Kidney epithelial cell (primary cell): ENCODE measurements at regions not wholly inside any gene's neighbourhood (a gene's known extent, or its start where the extent isn't known, plus 50 kb on each side); places are given as distances from the start of the nearest gene placed in this dataset.

Experiments
- DNase-seq: peaks from one replicate; pipeline ENCODE4 v3.0.0-alpha.2; 2010; ENCODE audit warnings: low read depth
- H3K27me3 ChIP-seq: 2 replicates; pipeline ENCODE4 v1.6.0; 2011; ENCODE audit warnings: low read length; ENCODE audit not compliant: control insufficient read depth, insufficient read depth
- H3K36me3 ChIP-seq: 2 replicates; pipeline ENCODE4 v1.5.1; 2011; ENCODE audit warnings: low read length; ENCODE audit not compliant: control insufficient read depth, insufficient read depth
- H3K4me3 ChIP-seq: 2 replicates; pipeline ENCODE4 v1.5.1; 2011; ENCODE audit warnings: low read depth, mild to moderate bottlenecking, control low read depth, low read length
- CTCF ChIP-seq: IDR thresholded peaks from 2 replicates; pipeline ENCODE4 v1.5.1; 2011; ENCODE audit warnings: mild to moderate bottlenecking, moderate library complexity, low read length, control low read depth, inconsistent platforms; ENCODE audit not compliant: insufficient read depth, poor library complexity, severe bottlenecking

GRCh38 chr1:79773385-79773784 lies 766.9 kb upstream of the ADGRL4 start:
- Histone ChIP-seq H3K36me3 (no peaks in the 10 kb centered on the region), H3K4me3 (no peak overlapping the region), H3K27me3 (no peaks in the 10 kb centered on the region)
- TF ChIP-seq CTCF = no peak
- no peak for DNase-seq

- Histone ChIP-seq H3K27me3 (no peaks in the 10 kb centered on the region), H3K4me3 (no peak overlapping the region), H3K36me3 (no peaks in the 10 kb centered on the region)
- no peak for TF ChIP-seq CTCF
- DNase-seq = no peak
Observed at GRCh38 chr1:79762461-79762860, 755.9 kb upstream of the ADGRL4 start.

GRCh38 chr1:79760531-79760930 lies 754.0 kb upstream of the ADGRL4 start:
- Histone ChIP-seq H3K27me3 (no peaks in the 10 kb centered on the region), H3K36me3 (no peaks in the 10 kb centered on the region), H3K4me3 (no peak overlapping the region)
- no peak for DNase-seq
- TF ChIP-seq CTCF = no peak

- no peaks in the 10 kb centered on the region for H3K36me3 ChIP-seq
- no peak for DNase-seq
- TF ChIP-seq CTCF = no peak
- no peak overlapping the region for H3K4me3 ChIP-seq
- H3K27me3 ChIP-seq = no peaks in the 10 kb centered on the region
Observed at GRCh38 chr1:79749607-79750006, 743.1 kb upstream of the ADGRL4 start.

- H3K4me3 ChIP-seq = no peak overlapping the region
- DNase-seq = no peak
- TF ChIP-seq CTCF = no peak
Observed at GRCh38 chr1:79745929-79746328, 739.4 kb upstream of the ADGRL4 start.

GRCh38 chr1:79744746-79745145 lies 738.2 kb upstream of the ADGRL4 start:
- no peak for TF ChIP-seq CTCF
- Histone ChIP-seq H3K27me3 (no peaks in the 10 kb centered on the region), H3K4me3 (no peak overlapping the region), H3K36me3 (no peaks in the 10 kb centered on the region)
- DNase-seq = no peak

More at GRCh38 chr1:79745929-79746328, 739.4 kb upstream of the ADGRL4 start:
- H3K27me3 ChIP-seq = no peaks in the 10 kb centered on the region
- no peaks in the 10 kb centered on the region for H3K36me3 ChIP-seq
